ENCODE measurements at regions not wholly inside any gene's neighbourhood (a gene's known extent, or its start where the extent isn't known, plus 50 kb on each side); places are given as distances from the start of the nearest gene placed in this dataset.

GRCh38 chr12:31866523-31866922 lies 92.7 kb upstream of the RESF1 start:
- no peak for TF ChIP-seq JUNB (IDR thresholded peaks at IDR 0.05)
- TF ChIP-seq HOXA7 (CRISPR knock-in tag; IDR thresholded peaks at IDR 0.05) = no peak
- TF ChIP-seq ZFP36 (IDR thresholded peaks at IDR 0.05; ENCODE audit: borderline replicate concordance, partially characterized antibody) = no peak
- no peak for TF ChIP-seq POLR2A (IDR thresholded peaks at IDR 0.05; ENCODE audit: low read length)
- TF ChIP-seq CEBPB (IDR thresholded peaks at IDR 0.05) = no peak
- TF ChIP-seq, protein P1, sequence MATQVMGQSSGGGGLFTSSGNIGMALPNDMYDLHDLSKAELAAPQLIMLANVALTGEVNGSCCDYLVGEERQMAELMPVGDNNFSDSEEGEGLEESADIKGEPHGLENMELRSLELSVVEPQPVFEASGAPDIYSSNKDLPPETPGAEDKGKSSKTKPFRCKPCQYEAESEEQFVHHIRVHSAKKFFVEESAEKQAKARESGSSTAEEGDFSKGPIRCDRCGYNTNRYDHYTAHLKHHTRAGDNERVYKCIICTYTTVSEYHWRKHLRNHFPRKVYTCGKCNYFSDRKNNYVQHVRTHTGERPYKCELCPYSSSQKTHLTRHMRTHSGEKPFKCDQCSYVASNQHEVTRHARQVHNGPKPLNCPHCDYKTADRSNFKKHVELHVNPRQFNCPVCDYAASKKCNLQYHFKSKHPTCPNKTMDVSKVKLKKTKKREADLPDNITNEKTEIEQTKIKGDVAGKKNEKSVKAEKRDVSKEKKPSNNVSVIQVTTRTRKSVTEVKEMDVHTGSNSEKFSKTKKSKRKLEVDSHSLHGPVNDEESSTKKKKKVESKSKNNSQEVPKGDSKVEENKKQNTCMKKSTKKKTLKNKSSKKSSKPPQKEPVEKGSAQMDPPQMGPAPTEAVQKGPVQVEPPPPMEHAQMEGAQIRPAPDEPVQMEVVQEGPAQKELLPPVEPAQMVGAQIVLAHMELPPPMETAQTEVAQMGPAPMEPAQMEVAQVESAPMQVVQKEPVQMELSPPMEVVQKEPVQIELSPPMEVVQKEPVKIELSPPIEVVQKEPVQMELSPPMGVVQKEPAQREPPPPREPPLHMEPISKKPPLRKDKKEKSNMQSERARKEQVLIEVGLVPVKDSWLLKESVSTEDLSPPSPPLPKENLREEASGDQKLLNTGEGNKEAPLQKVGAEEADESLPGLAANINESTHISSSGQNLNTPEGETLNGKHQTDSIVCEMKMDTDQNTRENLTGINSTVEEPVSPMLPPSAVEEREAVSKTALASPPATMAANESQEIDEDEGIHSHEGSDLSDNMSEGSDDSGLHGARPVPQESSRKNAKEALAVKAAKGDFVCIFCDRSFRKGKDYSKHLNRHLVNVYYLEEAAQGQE (IDR thresholded peaks at IDR 0.05) = no peak
- TF ChIP-seq, protein P2, sequence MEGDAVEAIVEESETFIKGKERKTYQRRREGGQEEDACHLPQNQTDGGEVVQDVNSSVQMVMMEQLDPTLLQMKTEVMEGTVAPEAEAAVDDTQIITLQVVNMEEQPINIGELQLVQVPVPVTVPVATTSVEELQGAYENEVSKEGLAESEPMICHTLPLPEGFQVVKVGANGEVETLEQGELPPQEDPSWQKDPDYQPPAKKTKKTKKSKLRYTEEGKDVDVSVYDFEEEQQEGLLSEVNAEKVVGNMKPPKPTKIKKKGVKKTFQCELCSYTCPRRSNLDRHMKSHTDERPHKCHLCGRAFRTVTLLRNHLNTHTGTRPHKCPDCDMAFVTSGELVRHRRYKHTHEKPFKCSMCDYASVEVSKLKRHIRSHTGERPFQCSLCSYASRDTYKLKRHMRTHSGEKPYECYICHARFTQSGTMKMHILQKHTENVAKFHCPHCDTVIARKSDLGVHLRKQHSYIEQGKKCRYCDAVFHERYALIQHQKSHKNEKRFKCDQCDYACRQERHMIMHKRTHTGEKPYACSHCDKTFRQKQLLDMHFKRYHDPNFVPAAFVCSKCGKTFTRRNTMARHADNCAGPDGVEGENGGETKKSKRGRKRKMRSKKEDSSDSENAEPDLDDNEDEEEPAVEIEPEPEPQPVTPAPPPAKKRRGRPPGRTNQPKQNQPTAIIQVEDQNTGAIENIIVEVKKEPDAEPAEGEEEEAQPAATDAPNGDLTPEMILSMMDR (IDR thresholded peaks at IDR 0.05) = no peak
- no peak for TF ChIP-seq EHMT2 (IDR thresholded peaks at IDR 0.05; ENCODE audit: low read depth)
- no peak for TF ChIP-seq MAX (IDR thresholded peaks at IDR 0.05)
